Type B pancreatic cell (in vitro differentiated cells): ENCODE measurements at regions not wholly inside any gene's neighbourhood (a gene's known extent, or its start where the extent isn't known, plus 50 kb on each side); places are given as distances from the start of the nearest gene placed in this dataset.

Experiments used
- DNase-seq: peaks from one replicate; pipeline ENCODE4 v3.0.0; 2021; ENCODE audit warnings: mixed read lengths; ENCODE audit not compliant: unreplicated experiment; ENCODE audit errors: extremely low spot score
- H3K27ac Mint-ChIP-seq: 2 replicates; pipeline ENCODE4 v1.8.0; 2021; ENCODE audit warnings: mild to moderate bottlenecking, mixed read lengths
- H3K27me3 Mint-ChIP-seq: 2 replicates; pipeline ENCODE4 v1.8.0; 2021; ENCODE audit warnings: mixed read lengths
- H3K36me3 Mint-ChIP-seq: 2 replicates; pipeline ENCODE4 v1.8.0; 2021; ENCODE audit warnings: mixed read lengths
- H3K4me1 Mint-ChIP-seq: one replicate; pipeline ENCODE4 v1.8.0; 2021; ENCODE audit warnings: mixed read lengths; ENCODE audit not compliant: unreplicated experiment
- H3K4me3 Mint-ChIP-seq: 2 replicates; pipeline ENCODE4 v1.8.0; 2021; ENCODE audit warnings: mild to moderate bottlenecking, mixed read lengths
- H3K9me3 Mint-ChIP-seq: 2 replicates; pipeline ENCODE4 v1.8.0; 2021; ENCODE audit warnings: mixed read lengths
- TF ChIP-seq, protein P1 (sequence below): fragments of 200-600 bp; sonication (generic); conservative IDR thresholded peaks from 2 replicates; pipeline ENCODE4 v1.5.0; 2021; ENCODE audit warnings: antibody characterized with exemption, mild to moderate bottlenecking

DNA sequence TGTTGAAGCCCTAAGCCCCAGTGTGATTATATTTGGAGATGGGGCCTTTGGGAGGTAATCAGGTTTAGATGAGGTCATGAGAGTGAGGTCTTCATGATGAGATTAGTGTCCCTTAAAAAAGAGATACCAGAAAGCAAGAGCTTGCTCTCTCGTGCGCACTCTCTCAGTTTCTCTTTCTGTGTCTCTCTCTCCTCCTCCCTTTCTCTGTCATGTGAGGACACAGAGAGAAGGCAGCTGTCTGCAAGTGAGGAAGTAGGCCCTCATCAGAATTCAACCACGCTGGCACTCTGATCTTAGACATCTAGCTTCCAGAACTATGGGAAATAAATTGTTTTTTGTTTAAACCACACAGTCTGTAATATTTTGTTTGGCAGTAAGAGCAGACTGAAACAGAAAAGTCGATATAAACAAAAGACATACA, 180.5 kb downstream of the IBTK start:
- H3K4me3 Mint-ChIP-seq = no peak overlapping the region
- TF ChIP-seq, protein P1, sequence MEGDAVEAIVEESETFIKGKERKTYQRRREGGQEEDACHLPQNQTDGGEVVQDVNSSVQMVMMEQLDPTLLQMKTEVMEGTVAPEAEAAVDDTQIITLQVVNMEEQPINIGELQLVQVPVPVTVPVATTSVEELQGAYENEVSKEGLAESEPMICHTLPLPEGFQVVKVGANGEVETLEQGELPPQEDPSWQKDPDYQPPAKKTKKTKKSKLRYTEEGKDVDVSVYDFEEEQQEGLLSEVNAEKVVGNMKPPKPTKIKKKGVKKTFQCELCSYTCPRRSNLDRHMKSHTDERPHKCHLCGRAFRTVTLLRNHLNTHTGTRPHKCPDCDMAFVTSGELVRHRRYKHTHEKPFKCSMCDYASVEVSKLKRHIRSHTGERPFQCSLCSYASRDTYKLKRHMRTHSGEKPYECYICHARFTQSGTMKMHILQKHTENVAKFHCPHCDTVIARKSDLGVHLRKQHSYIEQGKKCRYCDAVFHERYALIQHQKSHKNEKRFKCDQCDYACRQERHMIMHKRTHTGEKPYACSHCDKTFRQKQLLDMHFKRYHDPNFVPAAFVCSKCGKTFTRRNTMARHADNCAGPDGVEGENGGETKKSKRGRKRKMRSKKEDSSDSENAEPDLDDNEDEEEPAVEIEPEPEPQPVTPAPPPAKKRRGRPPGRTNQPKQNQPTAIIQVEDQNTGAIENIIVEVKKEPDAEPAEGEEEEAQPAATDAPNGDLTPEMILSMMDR = no peak
- no peaks in the 10 kb centered on the region for H3K36me3 Mint-ChIP-seq
- no peaks in the 10 kb centered on the region for H3K4me1 Mint-ChIP-seq
- H3K27ac Mint-ChIP-seq = no peak overlapping the region
- H3K9me3 Mint-ChIP-seq = no peaks in the 10 kb centered on the region
- DNase-seq = no peak
- H3K27me3 Mint-ChIP-seq = no peaks in the 10 kb centered on the region

DNA sequence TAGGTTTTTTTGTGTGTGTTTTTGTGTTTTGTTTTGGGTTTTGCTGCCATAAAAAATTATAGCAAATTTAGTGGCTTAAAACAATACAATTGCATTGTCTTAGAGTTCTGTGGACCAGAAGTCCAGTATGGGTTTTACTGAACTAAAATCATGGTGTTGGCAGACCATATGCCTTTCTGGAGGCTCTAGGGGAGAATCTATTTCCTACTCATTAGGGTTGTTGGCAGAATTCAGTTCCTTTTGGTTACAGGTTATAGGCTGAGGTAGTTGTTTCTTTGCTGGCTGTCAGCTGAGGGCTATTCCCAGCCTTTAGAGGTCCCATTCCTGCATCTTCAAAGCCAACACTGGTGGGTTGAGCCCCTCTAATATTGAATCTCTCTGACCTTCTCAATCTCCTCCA, 181.3 kb downstream of the IBTK start:
- Mint-ChIP-seq H3K27me3 (no peaks in the 10 kb centered on the region), H3K9me3 (no peaks in the 10 kb centered on the region), H3K4me1 (no peaks in the 10 kb centered on the region), H3K4me3 (no peak overlapping the region), H3K27ac (no peak overlapping the region), H3K36me3 (no peaks in the 10 kb centered on the region)
- DNase-seq = no peak
- TF ChIP-seq, protein P1 = no peak

DNA sequence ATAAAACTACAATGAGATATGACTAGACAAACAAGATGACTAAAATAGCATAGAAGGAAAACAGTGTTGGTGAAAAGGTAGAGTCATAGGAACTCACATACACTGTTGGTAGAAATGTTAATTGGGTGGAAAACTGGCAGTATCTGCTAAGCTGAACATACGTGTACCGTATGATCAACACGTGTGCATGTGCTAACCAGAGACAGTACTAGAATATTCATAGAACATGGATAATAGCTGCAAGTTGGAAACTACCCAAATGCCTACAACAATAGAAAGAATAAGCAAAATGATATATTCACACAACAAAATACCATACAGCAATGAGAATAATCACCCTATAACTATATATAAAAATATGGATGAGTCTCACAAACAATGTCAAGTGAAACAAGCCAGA, 184.0 kb downstream of the IBTK start:
- Mint-ChIP-seq H3K4me3 (no peak overlapping the region), H3K27me3 (no peaks in the 10 kb centered on the region), H3K27ac (no peak overlapping the region), H3K4me1 (no peaks in the 10 kb centered on the region), H3K9me3 (no peaks in the 10 kb centered on the region), H3K36me3 (no peaks in the 10 kb centered on the region)
- no peak for DNase-seq
- TF ChIP-seq, protein P1 = no peak

DNA sequence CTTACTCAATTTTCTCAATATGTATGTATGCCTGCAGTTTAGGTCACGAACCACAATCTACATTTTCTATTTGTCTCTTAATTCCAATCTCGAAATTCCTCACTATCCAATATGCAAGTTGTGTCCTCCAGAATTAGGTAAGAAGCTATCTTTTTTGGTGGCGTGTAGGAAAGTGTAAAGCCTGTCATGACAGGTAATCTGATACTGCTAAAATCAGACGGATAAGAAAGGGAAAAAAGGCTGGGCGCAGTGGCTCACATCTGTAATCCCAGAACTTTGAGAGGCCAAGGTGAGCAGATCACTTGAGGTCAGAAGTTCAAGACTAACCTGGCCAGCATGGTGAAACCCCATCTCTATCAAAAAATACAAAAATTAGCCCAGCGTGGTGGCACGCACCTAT, 185.3 kb downstream of the IBTK start:
- H3K9me3 Mint-ChIP-seq = no peaks in the 10 kb centered on the region
- TF ChIP-seq, protein P1 = no peak
- DNase-seq = no peak
- H3K27ac Mint-ChIP-seq = no peak overlapping the region
- no peaks in the 10 kb centered on the region for H3K27me3 Mint-ChIP-seq
- H3K4me1 Mint-ChIP-seq = peaks cover 8% of the 10 kb centered on the region
- H3K4me3 Mint-ChIP-seq = no peak overlapping the region
- H3K36me3 Mint-ChIP-seq = no peaks in the 10 kb centered on the region

DNA sequence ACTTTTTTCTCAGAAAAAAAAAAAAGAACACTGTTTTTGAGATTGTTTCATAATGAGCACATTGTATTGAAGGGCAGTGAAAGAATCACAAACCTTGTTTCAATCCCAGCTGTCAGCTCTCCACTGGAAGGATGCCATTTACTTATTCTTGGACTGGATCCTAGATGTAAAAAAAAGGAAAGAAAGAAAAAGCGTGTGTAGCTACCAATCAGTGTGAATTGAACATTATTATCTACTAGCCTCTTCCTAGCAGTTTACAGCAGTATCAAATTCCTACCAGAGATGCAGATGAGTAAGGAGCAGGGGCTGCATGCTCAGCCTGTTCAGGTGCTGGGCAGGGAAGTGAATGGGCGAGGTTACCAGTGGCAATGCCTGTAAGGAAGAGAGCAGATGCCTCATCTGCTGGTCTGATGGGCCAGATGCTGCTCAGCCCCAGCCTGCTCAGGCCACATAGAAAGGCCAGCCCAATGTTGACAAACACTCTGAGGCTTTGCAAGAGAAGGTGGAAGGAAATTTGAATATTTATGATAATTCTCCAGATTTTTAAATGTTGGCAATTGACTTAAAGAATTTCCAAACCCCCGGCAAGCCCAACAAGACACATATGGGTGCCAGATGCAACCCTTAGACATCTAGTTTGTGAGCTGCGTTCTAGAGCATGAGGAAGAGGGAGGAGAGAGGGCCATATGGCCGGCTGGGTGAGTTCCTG, 189.5 kb downstream of the IBTK start:
- DNase-seq = no peak
- H3K9me3 Mint-ChIP-seq = no peaks in the 10 kb centered on the region
- no peak overlapping the region for H3K27ac Mint-ChIP-seq
- no peaks in the 10 kb centered on the region for H3K36me3 Mint-ChIP-seq
- TF ChIP-seq, protein P1 = no peak
- H3K27me3 Mint-ChIP-seq = no peaks in the 10 kb centered on the region
- H3K4me3 Mint-ChIP-seq = no peak overlapping the region
- H3K4me1 Mint-ChIP-seq = peaks cover 8% of the 10 kb centered on the region
